GM12872 (cell line): ENCODE measurements at regions not wholly inside any gene's neighbourhood (a gene's known extent, or its start where the extent isn't known, plus 50 kb on each side); places are given as distances from the start of the nearest gene placed in this dataset.

ENCODE experiments used
- TF ChIP-seq, protein P1 (sequence below): IDR thresholded peaks from 3 replicates; pipeline ENCODE4 v1.5.1; 2011; ENCODE audit warnings: low read depth, mild to moderate bottlenecking, low read length, moderate library complexity; ENCODE audit not compliant: insufficient read depth

DNA sequence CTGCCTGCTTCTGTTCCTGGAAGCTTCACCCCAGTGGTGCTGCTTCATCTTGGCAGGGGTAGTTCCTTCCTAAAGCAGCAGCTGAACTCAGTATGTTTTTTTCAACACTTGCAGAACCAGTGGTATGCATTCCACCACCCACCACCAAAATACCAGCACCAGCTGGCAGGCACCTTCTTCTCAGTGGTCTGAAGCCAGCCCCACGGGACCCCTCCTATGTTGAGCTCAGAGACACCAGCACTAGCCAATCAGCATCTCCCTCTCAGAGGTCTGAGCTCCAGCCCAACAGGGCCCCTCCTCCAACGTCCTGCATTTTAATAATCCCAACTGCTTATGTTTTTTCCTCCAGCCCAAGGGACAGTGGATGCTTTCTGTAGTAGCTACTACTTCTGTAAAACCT lies 299.6 kb upstream of the CCL2 start:
- TF ChIP-seq, protein P1, sequence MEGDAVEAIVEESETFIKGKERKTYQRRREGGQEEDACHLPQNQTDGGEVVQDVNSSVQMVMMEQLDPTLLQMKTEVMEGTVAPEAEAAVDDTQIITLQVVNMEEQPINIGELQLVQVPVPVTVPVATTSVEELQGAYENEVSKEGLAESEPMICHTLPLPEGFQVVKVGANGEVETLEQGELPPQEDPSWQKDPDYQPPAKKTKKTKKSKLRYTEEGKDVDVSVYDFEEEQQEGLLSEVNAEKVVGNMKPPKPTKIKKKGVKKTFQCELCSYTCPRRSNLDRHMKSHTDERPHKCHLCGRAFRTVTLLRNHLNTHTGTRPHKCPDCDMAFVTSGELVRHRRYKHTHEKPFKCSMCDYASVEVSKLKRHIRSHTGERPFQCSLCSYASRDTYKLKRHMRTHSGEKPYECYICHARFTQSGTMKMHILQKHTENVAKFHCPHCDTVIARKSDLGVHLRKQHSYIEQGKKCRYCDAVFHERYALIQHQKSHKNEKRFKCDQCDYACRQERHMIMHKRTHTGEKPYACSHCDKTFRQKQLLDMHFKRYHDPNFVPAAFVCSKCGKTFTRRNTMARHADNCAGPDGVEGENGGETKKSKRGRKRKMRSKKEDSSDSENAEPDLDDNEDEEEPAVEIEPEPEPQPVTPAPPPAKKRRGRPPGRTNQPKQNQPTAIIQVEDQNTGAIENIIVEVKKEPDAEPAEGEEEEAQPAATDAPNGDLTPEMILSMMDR, result no peak

DNA sequence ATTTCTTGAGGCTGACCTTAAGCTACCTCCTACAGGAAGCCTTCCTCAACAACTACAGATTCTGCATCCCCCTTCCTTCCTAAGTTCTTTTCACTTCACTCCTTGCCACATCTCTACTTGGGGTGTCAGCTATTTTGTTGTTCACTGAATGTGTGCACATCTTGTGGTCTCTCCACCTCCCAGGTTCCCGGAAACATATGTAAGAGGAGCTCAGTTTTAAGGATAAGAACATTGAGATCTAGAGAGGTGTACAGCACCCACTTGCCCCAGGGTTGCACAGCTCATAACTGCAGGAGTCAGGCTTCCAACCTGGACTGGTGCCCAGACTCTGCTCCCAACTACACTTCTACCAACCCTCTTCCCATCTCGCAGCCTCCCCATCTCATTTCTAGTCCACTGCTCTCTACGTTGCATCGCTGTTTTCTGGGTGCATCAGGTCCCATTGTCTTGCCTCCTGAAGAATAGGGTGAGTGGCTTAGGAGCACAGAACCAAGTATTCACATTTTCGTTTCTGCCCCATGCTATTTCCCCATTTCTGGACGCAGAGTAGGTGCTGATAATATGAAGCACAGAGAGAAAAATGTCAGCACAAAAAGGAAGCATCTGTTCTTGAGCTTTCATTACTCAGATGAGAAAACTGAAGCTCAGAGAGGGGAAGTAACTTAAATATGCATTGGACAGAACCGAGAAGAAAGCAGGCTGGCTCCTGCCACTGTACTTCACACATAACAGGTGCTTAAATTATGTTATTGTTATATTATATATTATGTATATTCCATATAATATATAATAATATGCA lies 292.0 kb upstream of the CCL2 start:
- TF ChIP-seq, protein P1, result no peak

DNA sequence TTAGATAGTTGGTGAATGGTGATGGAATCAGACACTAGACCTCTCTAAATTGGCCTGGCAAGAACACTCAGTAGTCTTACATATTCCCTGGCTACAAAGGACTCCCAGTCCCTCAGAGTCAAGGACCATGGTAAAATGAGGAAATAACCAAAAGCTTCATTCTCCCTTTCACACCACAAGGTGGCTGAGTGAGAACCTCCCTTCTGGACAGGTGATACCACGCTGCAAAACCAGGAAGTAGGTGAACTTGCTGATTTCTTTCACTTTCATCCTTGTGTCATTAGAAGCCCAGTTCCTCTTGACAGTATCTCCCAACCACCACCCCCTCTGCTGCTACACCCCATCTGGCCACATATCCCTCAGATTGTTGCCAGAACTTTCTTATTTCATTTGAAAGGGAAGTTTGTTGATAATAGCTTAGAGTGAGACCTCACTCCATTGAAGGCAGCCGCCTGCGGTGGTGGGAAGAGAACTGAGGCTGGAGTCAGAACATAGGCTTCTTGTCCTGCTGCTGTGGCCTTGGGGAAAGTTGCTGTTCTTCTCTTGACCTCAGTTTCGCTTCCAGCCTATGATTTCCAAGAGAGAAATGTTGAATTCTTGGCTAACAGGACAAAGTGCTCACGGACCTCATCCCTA lies 290.6 kb upstream of the CCL2 start:
- TF ChIP-seq, protein P1, result peak; percentile 63; the same call in 2 of the 3 replicates

DNA sequence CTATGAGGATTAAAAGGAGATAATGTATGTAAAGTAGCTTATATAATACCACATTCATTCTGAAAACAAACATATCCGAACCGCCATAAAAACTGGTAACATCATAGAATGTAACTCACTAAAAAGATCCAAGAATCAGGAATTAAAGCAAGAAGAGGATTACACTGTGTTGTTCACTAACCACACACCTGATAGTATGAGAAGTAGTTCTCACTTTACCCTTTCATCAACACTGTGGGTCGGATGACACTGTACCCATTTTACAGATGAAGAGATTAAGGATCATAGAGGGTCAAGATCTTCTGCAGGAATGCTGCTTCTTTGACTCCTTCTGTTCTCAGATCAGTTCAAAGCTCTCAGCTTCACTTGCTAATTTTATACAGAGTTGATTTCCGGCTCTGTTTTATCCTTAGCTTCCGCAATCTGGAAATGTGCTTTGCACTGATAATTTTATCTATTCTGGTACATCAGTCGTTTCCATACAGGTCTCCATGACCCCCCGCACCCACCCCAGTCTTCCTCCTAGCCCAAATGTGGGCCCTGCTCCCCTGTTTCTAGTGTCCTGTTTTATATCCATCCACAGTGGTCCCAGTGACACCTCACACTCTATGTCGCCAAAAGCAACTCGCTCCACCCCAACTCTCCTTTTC lies 288.6 kb upstream of the CCL2 start:
- TF ChIP-seq, protein P1, result no peak

DNA sequence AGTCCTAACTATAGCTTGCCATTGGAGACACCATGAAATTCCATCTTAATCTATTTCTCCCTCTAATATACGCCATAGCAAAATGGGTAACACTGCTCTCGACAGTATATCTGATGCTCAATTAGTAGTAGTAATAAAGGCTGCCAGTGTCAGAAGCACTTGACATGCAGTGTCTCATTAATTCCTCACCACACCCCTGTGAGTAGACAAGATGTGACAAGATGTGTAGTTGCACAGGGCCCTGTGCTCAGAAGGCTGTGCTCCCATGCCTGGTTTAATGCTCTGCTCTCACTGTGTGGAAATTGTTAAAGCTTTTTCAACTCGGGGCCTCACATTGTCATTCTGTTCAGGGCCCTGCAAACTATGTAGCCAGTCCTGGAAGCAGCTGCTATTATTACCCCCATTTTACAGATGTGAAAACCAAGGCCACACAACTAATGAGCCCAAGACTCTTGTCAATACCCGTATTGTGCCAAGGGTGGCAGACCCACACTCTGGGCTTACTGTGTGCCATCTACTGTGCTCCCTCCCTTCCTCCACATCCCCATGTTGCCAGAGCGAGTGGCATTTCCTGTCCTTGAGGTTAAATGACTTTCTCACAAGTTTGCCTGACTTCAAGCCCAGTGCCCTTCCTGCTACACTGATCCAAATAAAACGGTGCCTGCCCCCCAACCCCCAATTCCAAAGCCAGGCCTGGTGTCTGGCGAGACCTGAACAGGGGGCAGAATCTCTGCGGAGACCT lies 287.3 kb upstream of the CCL2 start:
- TF ChIP-seq, protein P1, result no peak

DNA sequence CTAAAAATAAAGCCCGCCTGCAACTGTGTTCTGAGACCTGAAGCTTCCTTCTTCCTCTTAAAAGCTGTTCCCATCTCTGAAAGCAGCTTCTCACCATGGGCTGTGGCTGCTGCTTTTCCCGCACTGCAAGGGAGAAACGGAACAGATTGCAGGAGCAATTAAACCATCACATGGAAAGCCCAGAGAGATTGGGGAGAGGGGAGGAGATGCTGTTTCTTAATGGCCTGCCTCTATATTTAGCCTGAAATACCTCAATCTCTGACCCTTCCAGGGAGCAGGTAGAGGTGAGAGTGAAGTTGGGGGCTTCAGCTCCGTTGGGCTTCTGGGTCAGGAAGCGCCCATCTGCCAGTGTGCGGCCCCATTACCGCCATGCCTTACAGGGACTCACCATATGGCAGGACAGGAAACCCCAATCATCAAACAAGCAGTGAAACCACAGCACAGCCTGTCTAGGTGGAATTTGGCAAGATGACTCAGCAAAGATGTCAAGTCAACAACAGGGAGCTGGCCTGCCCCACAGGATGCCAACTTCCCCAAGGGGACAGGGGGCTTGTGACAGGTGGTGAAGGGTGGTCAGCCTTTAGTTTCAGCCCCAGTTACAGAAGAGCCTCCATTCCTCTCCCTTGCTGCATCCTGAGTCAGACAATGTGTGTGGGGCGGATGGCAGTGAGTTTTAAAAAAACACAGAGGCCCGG lies 286.6 kb upstream of the CCL2 start:
- TF ChIP-seq, protein P1, result no peak
